ENCODE measurements at regions not wholly inside any gene's neighbourhood (a gene's known extent, or its start where the extent isn't known, plus 50 kb on each side); places are given as distances from the start of the nearest gene placed in this dataset.
"Not testable (repeated sequence)": the region's sequence is repeated elsewhere in the genome, so short reads cannot be mapped to it uniquely, and the experiment has no call there.

DNA sequence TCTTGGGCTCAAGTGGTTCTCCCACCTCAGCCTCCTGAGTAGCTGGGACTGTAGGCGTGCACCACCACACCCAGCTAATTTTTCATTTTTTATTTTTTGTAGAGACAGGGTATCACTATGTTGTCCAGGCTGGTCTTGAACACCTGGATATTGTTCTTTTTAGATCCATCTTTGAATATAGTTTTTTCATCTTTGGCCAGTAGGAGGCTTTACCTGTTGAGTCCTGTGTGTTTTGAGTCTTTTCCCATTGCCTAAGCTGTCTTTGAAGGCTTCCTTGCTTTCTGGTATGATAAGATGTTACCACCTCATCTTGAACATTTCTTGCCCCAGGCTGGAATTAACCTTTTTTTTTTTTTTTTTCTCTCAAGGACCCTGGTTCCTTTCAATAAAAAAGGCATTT, 387.8 kb upstream of the RUNX1 start:
- H3K4me3 ChIP-seq (ENCODE audit: low read depth, low read length) = no peak overlapping the region
- no peak for TF ChIP-seq CTCF (IDR thresholded peaks at IDR 0.05; ENCODE audit: insufficient read depth, low read depth, low read length)
- DNase-seq (ENCODE audit: low read depth) = no peak

GRCh38 chr21:35432601-35433000, 383.5 kb upstream of the RUNX1 start:
- H3K4me3 ChIP-seq (ENCODE audit: low read depth, low read length); DNase-seq (ENCODE audit: low read depth): not testable (repeated sequence)

DNA sequence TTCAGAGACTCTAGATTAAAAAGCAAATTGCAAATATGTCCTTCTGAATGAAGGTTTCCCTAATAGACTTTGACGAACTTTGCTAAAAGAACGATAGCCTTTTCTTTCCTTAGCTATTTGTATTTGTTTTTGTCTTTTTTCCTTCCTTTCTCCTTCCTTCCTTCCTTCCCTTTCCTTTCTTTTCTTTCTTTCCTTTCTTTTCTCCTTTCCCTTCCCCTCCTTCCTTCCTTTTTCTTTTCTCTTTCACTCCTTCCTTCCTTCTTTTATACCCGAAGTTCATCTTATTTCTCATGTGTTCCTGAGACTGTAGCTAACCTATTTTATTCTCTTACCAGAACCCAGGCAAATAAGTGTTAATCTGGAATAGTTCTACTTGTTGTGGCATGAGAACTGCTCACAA, 381.2 kb upstream of the RUNX1 start:
- DNase-seq (ENCODE audit: low read depth) = no peak

DNA sequence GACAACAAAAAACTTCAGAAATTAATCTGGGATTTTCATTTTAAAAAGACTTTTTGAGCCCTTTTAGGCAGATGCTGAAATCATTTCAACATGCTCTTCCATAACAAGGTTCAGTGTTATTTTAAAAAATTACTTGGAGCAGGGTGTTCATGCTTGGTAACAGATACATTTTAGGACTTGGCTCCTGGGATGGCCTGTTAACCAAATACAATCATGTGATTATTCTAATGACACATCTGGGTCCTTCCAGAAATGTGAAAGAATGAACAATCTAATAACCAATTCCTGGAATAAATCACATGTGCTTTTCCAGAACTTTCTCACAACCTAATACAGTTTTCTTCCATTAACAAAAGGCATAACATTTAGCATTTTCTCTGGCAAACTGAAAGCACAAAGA, 379.8 kb upstream of the RUNX1 start:
- DNase-seq (ENCODE audit: low read depth) = no peak
- no peak overlapping the region for H3K4me3 ChIP-seq (ENCODE audit: low read depth, low read length)
- TF ChIP-seq CTCF (IDR thresholded peaks at IDR 0.05; ENCODE audit: insufficient read depth, low read depth, low read length) = no peak

More for the DNA sequence above, 381.2 kb upstream of the RUNX1 start:
- no peak for TF ChIP-seq CTCF (IDR thresholded peaks at IDR 0.05; ENCODE audit: insufficient read depth, low read depth, low read length)
- no peak overlapping the region for H3K4me3 ChIP-seq (ENCODE audit: low read depth, low read length)

GRCh38 chr21:35428489-35428888, 379.4 kb upstream of the RUNX1 start:
- TF ChIP-seq CTCF (IDR thresholded peaks at IDR 0.05; ENCODE audit: insufficient read depth, low read depth, low read length) = no peak
- DNase-seq (ENCODE audit: low read depth) = peak; percentile 33
- H3K4me3 ChIP-seq (ENCODE audit: low read depth, low read length) = no peak overlapping the region

DNA sequence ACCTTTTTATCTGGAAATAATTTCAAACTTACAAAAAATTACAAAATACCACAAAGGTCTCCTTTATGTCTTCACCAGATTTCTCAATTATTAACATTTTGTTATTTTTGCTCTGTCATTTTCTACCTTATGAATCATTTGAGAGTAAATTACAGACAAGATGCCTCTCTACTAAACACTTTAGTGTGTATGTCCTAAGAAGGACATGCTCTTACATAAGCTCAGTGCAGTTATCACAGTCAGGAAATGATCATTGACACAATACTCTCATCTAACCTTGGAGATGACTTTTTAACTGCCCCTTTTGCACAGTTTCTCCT, 378.9 kb upstream of the RUNX1 start:
- no peak for TF ChIP-seq CTCF (IDR thresholded peaks at IDR 0.05; ENCODE audit: insufficient read depth, low read depth, low read length)
- peak; percentile 20 for DNase-seq (ENCODE audit: low read depth)
- no peak overlapping the region for H3K4me3 ChIP-seq (ENCODE audit: low read depth, low read length)

- no peak for TF ChIP-seq CTCF (IDR thresholded peaks at IDR 0.05; ENCODE audit: insufficient read depth, low read depth, low read length)
- DNase-seq (ENCODE audit: low read depth) = no peak
- no peak overlapping the region for H3K4me3 ChIP-seq (ENCODE audit: low read depth, low read length)
Measured at GRCh38 chr21:35427320-35428000, 378.4 kb upstream of the RUNX1 start.

Measured in fibroblast of villous mesenchyme (primary cell).